GM23338 (cell line): ENCODE measurements at regions not wholly inside any gene's neighbourhood (a gene's known extent, or its start where the extent isn't known, plus 50 kb on each side); places are given as distances from the start of the nearest gene placed in this dataset.

Source experiments
- ATAC-seq: fragments of 200-7000 bp; cut with Tn5 transposase; 3 replicates; pipeline ENCODE4 v1.9.1; 2020
- DNase-seq: peaks from one replicate; pipeline ENCODE4 v3.0.0-alpha.2; 2015; ENCODE audit warnings: low spot score
- H2AFZ ChIP-seq: fragments of 200-600 bp; sonication (generic); 2 replicates; pipeline ENCODE4 v1.8.0; 2016; ENCODE audit warnings: antibody characterized with exemption, mild to moderate bottlenecking, moderate library complexity
- H3F3A ChIP-seq: fragments of 200-600 bp; sonication (generic); replicated peaks from 2 replicates; pipeline ENCODE4 v1.8.0; 2017; ENCODE audit warnings: antibody characterized with exemption, mixed run types, low read depth
- H3K27ac ChIP-seq: fragments of 200-600 bp; sonication (generic); 2 replicates; pipeline ENCODE4 v1.6.1; 2016; ENCODE audit warnings: low read depth
- H3K27me3 ChIP-seq: fragments of 200-600 bp; sonication (generic); 2 replicates; pipeline ENCODE4 v1.8.0; 2016; ENCODE audit warnings: mild to moderate bottlenecking, mixed run types, moderate library complexity; ENCODE audit not compliant: insufficient read depth
- H3K36me3 ChIP-seq: fragments of 200-600 bp; sonication (generic); 2 replicates; pipeline ENCODE4 v1.8.0; 2016; ENCODE audit warnings: mild to moderate bottlenecking; ENCODE audit not compliant: insufficient read depth
- H3K4me1 ChIP-seq: fragments of 200-600 bp; sonication (generic); 2 replicates; pipeline ENCODE4 v1.8.0; 2016; ENCODE audit warnings: mild to moderate bottlenecking, moderate library complexity; ENCODE audit not compliant: insufficient read depth
- H3K4me2 ChIP-seq: fragments of 200-600 bp; sonication (generic); 2 replicates; pipeline ENCODE4 v1.7.1; 2017; ENCODE audit warnings: mixed run types
- H3K4me3 ChIP-seq: fragments of 200-600 bp; sonication (generic); 2 replicates; pipeline ENCODE4 v1.6.1; 2016; ENCODE audit warnings: mixed run types
- H3K79me2 ChIP-seq: fragments of 200-600 bp; sonication (generic); replicated peaks from 2 replicates; pipeline ENCODE4 v1.8.0; 2017; ENCODE audit warnings: mild to moderate bottlenecking; ENCODE audit not compliant: insufficient read depth
- H3K9me2 ChIP-seq: fragments of 200-600 bp; sonication (generic); 2 replicates; pipeline ENCODE4 v1.8.0; 2017; ENCODE audit not compliant: insufficient read depth
- H4K20me1 ChIP-seq: fragments of 200-600 bp; sonication (generic); replicated peaks from 2 replicates; pipeline ENCODE4 v1.8.0; 2017; ENCODE audit warnings: mild to moderate bottlenecking; ENCODE audit not compliant: insufficient read depth
- H3K27ac Mint-ChIP-seq: 2 replicates; pipeline ENCODE4 v1.8.0; 2020; ENCODE audit warnings: inconsistent platforms, mild to moderate bottlenecking, moderate library complexity, mixed read lengths
- H3K27me3 Mint-ChIP-seq: 3 replicates; pipeline ENCODE4 v1.8.0; 2022; ENCODE audit warnings: low read depth, mild to moderate bottlenecking, moderate library complexity, mixed read lengths, inconsistent platforms; ENCODE audit not compliant: insufficient read depth, poor library complexity
- H3K36me3 Mint-ChIP-seq: 3 replicates; pipeline ENCODE4 v1.8.0; 2021; ENCODE audit warnings: low read depth, mild to moderate bottlenecking, inconsistent platforms, moderate library complexity, mixed read lengths
- H3K4me1 Mint-ChIP-seq: 3 replicates; pipeline ENCODE4 v1.8.0; 2020; ENCODE audit warnings: mild to moderate bottlenecking, inconsistent platforms, mixed read lengths
- H3K4me3 Mint-ChIP-seq: 3 replicates; pipeline ENCODE4 v1.8.0; 2021; ENCODE audit warnings: moderate library complexity, mild to moderate bottlenecking, inconsistent platforms, mixed read lengths
- H3K9me3 Mint-ChIP-seq: 3 replicates; pipeline ENCODE4 v1.8.0; 2020; ENCODE audit warnings: moderate library complexity, mild to moderate bottlenecking, inconsistent platforms, mixed read lengths
- CREB1 ChIP-seq: fragments of 250-450 bp; sonication (Bioruptor Pico); IDR thresholded peaks from 2 replicates; pipeline ENCODE4 v1.5.0; 2020; ENCODE audit warnings: low read depth, mild to moderate bottlenecking, moderate library complexity
- EZH2 ChIP-seq: fragments of 200-600 bp; sonication (generic); IDR thresholded peaks from one replicate; pipeline ENCODE4 v1.8.0; 2017; ENCODE audit warnings: antibody characterized with exemption, mild to moderate bottlenecking, low read depth; ENCODE audit not compliant: unreplicated experiment
- EZH2phosphoT487 ChIP-seq: fragments of 200-600 bp; sonication (generic); IDR thresholded peaks from one replicate; pipeline ENCODE4 v1.8.1; 2018; ENCODE audit warnings: antibody characterized with exemption; ENCODE audit not compliant: unreplicated experiment
- JUNB ChIP-seq: IDR thresholded peaks from one replicate; pipeline ENCODE4 v1.6.1; 2016; ENCODE audit warnings: antibody characterized with exemption; ENCODE audit not compliant: unreplicated experiment
- NANOG ChIP-seq: IDR thresholded peaks from 2 replicates; pipeline ENCODE4 v1.6.1; 2016; ENCODE audit warnings: antibody characterized with exemption, borderline replicate concordance
- POLR2AphosphoS5 ChIP-seq: IDR thresholded peaks from 2 replicates; pipeline ENCODE4 v1.6.1; 2016; ENCODE audit warnings: antibody characterized with exemption, low read depth
- STAT1 ChIP-seq: IDR thresholded peaks from one replicate; pipeline ENCODE4 v1.6.1; 2016; ENCODE audit warnings: antibody characterized with exemption; ENCODE audit not compliant: unreplicated experiment
- ZNF114 ChIP-seq: fragments of 250-450 bp; sonication (Bioruptor Pico); IDR thresholded peaks from 2 replicates; pipeline ENCODE4 v1.5.0; 2020; ENCODE audit warnings: mild to moderate bottlenecking, moderate library complexity
- ZNF331 ChIP-seq: fragments of 250-450 bp; sonication (Bioruptor Pico); IDR thresholded peaks from 2 replicates; pipeline ENCODE4 v1.5.0; 2020; ENCODE audit warnings: low read depth, mild to moderate bottlenecking, moderate library complexity
- TF ChIP-seq, protein P1 (sequence below): fragments of 250-450 bp; sonication (Bioruptor Pico); IDR thresholded peaks from 2 replicates; pipeline ENCODE4 v1.5.0; 2020; ENCODE audit warnings: mild to moderate bottlenecking, moderate library complexity
- TF ChIP-seq, protein P2 (sequence below): IDR thresholded peaks from 2 replicates; pipeline ENCODE4 v1.6.1; 2016; ENCODE audit warnings: antibody characterized with exemption
- TF ChIP-seq, protein P3 (sequence below), 2 experiments: fragments of 200-600 bp in 1 of 2; sonication (generic) in 1 of 2; conservative IDR thresholded peaks; 2 replicates each; pipeline versions ENCODE4 v1.5.1 to v1.6.1; 2016 to 2017; ENCODE audit warnings: antibody characterized with exemption in 2 of 2, low read depth in 2 of 2, mild to moderate bottlenecking in 2 of 2, moderate library complexity in 1 of 2
- TF ChIP-seq, protein P4 (sequence below): IDR thresholded peaks from one replicate; pipeline ENCODE4 v1.6.1; 2018; ENCODE audit warnings: antibody characterized with exemption; ENCODE audit not compliant: unreplicated experiment

DNA sequence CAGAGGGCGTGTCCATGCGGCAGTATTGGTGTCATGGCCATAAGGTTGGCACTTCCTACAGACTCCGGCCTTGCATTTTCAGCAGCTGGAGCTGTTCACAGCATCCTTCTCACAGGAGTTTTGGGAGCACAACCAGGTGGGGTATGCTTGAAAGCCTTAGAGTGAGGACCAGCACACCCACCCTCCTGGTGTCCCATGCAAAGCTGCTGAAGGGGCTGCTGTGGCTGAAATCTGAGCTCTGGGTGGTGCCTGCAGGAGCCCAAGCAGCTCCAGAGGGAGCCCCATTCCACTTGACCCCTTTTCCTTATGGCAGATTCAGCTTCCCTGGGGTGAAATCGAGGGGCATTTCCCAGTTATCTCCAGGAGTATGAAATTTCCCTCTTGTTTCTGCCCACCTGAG is 74.0 kb upstream of the BHLHE23 start:
- peaks cover 14% of the 10 kb centered on the region for H3K27me3 Mint-ChIP-seq
- peaks cover 12% of the 10 kb centered on the region for H3K9me3 Mint-ChIP-seq
- no peaks in the 10 kb centered on the region for H3K36me3 Mint-ChIP-seq

More for the DNA sequence above, 74.0 kb upstream of the BHLHE23 start:
- no peak overlapping the region for H3K4me3 ChIP-seq
- H2AFZ ChIP-seq: no peak overlapping the region
- H3F3A ChIP-seq: no peaks in the 10 kb centered on the region
- H3K4me3 Mint-ChIP-seq: no peak overlapping the region
- TF ChIP-seq JUNB (no peak), EZH2phosphoT487 (no peak), EZH2 (no peak), CREB1 (no peak), ZNF114 (CRISPR knock-in tag) (no peak), ZNF331 (CRISPR knock-in tag) (no peak), NANOG (no peak), POLR2AphosphoS5 (no peak), STAT1 (no peak)
- TF ChIP-seq, protein P1, sequence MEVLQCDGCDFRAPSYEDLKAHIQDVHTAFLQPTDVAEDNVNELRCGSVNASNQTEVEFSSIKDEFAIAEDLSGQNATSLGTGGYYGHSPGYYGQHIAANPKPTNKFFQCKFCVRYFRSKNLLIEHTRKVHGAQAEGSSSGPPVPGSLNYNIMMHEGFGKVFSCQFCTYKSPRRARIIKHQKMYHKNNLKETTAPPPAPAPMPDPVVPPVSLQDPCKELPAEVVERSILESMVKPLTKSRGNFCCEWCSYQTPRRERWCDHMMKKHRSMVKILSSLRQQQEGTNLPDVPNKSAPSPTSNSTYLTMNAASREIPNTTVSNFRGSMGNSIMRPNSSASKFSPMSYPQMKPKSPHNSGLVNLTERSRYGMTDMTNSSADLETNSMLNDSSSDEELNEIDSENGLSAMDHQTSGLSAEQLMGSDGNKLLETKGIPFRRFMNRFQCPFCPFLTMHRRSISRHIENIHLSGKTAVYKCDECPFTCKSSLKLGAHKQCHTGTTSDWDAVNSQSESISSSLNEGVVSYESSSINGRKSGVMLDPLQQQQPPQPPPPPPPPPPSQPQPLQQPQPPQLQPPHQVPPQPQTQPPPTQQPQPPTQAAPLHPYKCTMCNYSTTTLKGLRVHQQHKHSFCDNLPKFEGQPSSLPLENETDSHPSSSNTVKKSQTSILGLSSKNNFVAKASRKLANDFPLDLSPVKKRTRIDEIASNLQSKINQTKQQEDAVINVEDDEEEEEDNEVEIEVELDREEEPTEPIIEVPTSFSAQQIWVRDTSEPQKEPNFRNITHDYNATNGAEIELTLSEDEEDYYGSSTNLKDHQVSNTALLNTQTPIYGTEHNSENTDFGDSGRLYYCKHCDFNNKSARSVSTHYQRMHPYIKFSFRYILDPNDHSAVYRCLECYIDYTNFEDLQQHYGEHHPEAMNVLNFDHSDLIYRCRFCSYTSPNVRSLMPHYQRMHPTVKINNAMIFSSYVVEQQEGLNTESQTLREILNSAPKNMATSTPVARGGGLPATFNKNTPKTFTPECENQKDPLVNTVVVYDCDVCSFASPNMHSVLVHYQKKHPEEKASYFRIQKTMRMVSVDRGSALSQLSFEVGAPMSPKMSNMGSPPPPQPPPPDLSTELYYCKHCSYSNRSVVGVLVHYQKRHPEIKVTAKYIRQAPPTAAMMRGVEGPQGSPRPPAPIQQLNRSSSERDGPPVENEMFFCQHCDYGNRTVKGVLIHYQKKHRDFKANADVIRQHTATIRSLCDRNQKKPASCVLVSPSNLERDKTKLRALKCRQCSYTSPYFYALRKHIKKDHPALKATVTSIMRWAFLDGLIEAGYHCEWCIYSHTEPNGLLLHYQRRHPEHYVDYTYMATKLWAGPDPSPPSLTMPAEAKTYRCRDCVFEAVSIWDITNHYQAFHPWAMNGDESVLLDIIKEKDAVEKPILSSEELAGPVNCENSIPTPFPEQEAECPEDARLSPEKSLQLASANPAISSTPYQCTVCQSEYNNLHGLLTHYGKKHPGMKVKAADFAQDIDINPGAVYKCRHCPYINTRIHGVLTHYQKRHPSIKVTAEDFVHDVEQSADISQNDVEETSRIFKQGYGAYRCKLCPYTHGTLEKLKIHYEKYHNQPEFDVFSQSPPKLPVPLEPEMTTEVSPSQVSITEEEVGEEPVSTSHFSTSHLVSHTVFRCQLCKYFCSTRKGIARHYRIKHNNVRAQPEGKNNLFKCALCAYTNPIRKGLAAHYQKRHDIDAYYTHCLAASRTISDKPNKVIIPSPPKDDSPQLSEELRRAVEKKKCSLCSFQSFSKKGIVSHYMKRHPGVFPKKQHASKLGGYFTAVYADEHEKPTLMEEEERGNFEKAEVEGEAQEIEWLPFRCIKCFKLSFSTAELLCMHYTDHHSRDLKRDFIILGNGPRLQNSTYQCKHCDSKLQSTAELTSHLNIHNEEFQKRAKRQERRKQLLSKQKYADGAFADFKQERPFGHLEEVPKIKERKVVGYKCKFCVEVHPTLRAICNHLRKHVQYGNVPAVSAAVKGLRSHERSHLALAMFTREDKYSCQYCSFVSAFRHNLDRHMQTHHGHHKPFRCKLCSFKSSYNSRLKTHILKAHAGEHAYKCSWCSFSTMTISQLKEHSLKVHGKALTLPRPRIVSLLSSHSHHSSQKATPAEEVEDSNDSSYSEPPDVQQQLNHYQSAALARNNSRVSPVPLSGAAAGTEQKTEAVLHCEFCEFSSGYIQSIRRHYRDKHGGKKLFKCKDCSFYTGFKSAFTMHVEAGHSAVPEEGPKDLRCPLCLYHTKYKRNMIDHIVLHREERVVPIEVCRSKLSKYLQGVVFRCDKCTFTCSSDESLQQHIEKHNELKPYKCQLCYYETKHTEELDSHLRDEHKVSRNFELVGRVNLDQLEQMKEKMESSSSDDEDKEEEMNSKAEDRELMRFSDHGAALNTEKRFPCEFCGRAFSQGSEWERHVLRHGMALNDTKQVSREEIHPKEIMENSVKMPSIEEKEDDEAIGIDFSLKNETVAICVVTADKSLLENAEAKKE (CRISPR knock-in tag): no peak
- TF ChIP-seq, protein P2, sequence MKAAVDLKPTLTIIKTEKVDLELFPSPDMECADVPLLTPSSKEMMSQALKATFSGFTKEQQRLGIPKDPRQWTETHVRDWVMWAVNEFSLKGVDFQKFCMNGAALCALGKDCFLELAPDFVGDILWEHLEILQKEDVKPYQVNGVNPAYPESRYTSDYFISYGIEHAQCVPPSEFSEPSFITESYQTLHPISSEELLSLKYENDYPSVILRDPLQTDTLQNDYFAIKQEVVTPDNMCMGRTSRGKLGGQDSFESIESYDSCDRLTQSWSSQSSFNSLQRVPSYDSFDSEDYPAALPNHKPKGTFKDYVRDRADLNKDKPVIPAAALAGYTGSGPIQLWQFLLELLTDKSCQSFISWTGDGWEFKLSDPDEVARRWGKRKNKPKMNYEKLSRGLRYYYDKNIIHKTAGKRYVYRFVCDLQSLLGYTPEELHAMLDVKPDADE: no peak
- TF ChIP-seq, protein P3, sequence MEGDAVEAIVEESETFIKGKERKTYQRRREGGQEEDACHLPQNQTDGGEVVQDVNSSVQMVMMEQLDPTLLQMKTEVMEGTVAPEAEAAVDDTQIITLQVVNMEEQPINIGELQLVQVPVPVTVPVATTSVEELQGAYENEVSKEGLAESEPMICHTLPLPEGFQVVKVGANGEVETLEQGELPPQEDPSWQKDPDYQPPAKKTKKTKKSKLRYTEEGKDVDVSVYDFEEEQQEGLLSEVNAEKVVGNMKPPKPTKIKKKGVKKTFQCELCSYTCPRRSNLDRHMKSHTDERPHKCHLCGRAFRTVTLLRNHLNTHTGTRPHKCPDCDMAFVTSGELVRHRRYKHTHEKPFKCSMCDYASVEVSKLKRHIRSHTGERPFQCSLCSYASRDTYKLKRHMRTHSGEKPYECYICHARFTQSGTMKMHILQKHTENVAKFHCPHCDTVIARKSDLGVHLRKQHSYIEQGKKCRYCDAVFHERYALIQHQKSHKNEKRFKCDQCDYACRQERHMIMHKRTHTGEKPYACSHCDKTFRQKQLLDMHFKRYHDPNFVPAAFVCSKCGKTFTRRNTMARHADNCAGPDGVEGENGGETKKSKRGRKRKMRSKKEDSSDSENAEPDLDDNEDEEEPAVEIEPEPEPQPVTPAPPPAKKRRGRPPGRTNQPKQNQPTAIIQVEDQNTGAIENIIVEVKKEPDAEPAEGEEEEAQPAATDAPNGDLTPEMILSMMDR (conservative IDR thresholded peaks at IDR 0.05; ENCODE audit: low read depth in 2 of 2): no peak
- TF ChIP-seq, protein P4, sequence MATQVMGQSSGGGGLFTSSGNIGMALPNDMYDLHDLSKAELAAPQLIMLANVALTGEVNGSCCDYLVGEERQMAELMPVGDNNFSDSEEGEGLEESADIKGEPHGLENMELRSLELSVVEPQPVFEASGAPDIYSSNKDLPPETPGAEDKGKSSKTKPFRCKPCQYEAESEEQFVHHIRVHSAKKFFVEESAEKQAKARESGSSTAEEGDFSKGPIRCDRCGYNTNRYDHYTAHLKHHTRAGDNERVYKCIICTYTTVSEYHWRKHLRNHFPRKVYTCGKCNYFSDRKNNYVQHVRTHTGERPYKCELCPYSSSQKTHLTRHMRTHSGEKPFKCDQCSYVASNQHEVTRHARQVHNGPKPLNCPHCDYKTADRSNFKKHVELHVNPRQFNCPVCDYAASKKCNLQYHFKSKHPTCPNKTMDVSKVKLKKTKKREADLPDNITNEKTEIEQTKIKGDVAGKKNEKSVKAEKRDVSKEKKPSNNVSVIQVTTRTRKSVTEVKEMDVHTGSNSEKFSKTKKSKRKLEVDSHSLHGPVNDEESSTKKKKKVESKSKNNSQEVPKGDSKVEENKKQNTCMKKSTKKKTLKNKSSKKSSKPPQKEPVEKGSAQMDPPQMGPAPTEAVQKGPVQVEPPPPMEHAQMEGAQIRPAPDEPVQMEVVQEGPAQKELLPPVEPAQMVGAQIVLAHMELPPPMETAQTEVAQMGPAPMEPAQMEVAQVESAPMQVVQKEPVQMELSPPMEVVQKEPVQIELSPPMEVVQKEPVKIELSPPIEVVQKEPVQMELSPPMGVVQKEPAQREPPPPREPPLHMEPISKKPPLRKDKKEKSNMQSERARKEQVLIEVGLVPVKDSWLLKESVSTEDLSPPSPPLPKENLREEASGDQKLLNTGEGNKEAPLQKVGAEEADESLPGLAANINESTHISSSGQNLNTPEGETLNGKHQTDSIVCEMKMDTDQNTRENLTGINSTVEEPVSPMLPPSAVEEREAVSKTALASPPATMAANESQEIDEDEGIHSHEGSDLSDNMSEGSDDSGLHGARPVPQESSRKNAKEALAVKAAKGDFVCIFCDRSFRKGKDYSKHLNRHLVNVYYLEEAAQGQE: no peak
- ATAC-seq (no peak), DNase-seq (no peak)
- no peak overlapping the region for H3K27ac Mint-ChIP-seq
- H3K36me3 ChIP-seq: no peaks in the 10 kb centered on the region
- no peaks in the 10 kb centered on the region for H3K9me2 ChIP-seq
- no peak overlapping the region for H3K27ac ChIP-seq
- H3K79me2 ChIP-seq: no peaks in the 10 kb centered on the region
- no peaks in the 10 kb centered on the region; the same call in 1 of the 2 replicates for H3K4me1 ChIP-seq
- H3K27me3 ChIP-seq: no peaks in the 10 kb centered on the region
- 0 out of 2 replicates have a peak, but pooled peaks cover 4% of the 10 kb centered on the region for H4K20me1 ChIP-seq
- no peak overlapping the region for H3K4me2 ChIP-seq
- H3K4me1 Mint-ChIP-seq: peaks cover 6% of the 10 kb centered on the region; the same call in 1 of the 3 replicates
